Endothelial cell of umbilical vein (primary cell): ENCODE measurements at regions not wholly inside any gene's neighbourhood (a gene's known extent, or its start where the extent isn't known, plus 50 kb on each side); places are given as distances from the start of the nearest gene placed in this dataset.

Source experiments
- BruUV-seq: library from RNA; stranded (reverse); fragments of 400-500 nt; replicated peaks from 2 replicates; lab custom pipeline; 2021; lab: Mats Ljungman, UMichigan
- CTCF ChIA-PET: fragments of 300-600, 350-600 bp; sonication (Branson Sonifier 250); formaldehyde crosslinking; loops from one replicate; lab custom pipeline; 2021; ENCODE audit warnings: antibody characterized with exemption, inconsistent platforms; lab: Charles Lee
- POLR2A ChIA-PET: fragments of 300-600, 350-600 bp; sonication (Branson Sonifier 250); formaldehyde crosslinking; loops from one replicate; lab custom pipeline; 2021; ENCODE audit warnings: antibody characterized with exemption, inconsistent platforms; lab: Charles Lee
- DNase-seq: peaks from one replicate; pipeline ENCODE4 v3.0.0-alpha.2; 2011; ENCODE audit warnings: low read depth, low spot score
- FAIRE-seq: peaks from 2 replicates; lab custom pipeline; 2011; peaks lifted over from hg19 to GRCh38; lab: Jason Lieb, UNC
- H2AFZ ChIP-seq: 2 replicates; pipeline ENCODE4 v1.6.0; 2012; ENCODE audit warnings: low read depth, low read length, control low read depth, inconsistent platforms
- H3K27ac ChIP-seq: 2 replicates; pipeline ENCODE4 v1.5.1; 2011; ENCODE audit warnings: low read depth, mild to moderate bottlenecking, control low read depth, low read length, moderate library complexity; ENCODE audit not compliant: insufficient read depth
- H3K27me3 ChIP-seq, 2 experiments: 2 replicates each; pipeline versions ENCODE4 v1.6.0 to v1.6.1; 2011; ENCODE audit warnings: low read length in 2 of 2, mixed read lengths in 1 of 2; ENCODE audit not compliant: control insufficient read depth in 2 of 2, insufficient read depth in 2 of 2
- H3K36me3 ChIP-seq, 2 experiments: 2 replicates in 1 of 2; 3 replicates in 1 of 2; pipeline ENCODE4 v1.5.1; 2011; ENCODE audit warnings: low read length in 2 of 2, mild to moderate bottlenecking in 1 of 2, moderate library complexity in 1 of 2; ENCODE audit not compliant: control insufficient read depth in 2 of 2, insufficient read depth in 2 of 2; ENCODE audit errors: extremely low read depth in 1 of 2
- H3K4me1 ChIP-seq: 3 replicates; pipeline ENCODE4 v1.5.1; 2011; ENCODE audit warnings: mild to moderate bottlenecking, low read length; ENCODE audit not compliant: control insufficient read depth, insufficient read depth; ENCODE audit errors: extremely low read depth
- H3K4me2 ChIP-seq: 2 replicates; pipeline ENCODE4 v1.6.1; 2011; ENCODE audit warnings: low read length, control low read depth, mixed read lengths; ENCODE audit not compliant: insufficient read depth
- H3K4me3 ChIP-seq, 3 experiments: fragments of 200-600 bp in 1 of 3; sonication (generic), shearing (Covaris generic) in 1 of 3; replicated peaks in 1 of 3; 2 replicates each; pipeline ENCODE4 v1.5.1; 2011 to 2016; ENCODE audit warnings: control low read depth in 3 of 3, low read length in 3 of 3, mild to moderate bottlenecking in 2 of 3, inconsistent platforms in 1 of 3, low read depth in 1 of 3, moderate library complexity in 1 of 3; ENCODE audit not compliant: insufficient read depth in 1 of 3
- H3K79me2 ChIP-seq: 2 replicates; pipeline ENCODE4 v1.6.0; 2012; ENCODE audit warnings: low read length, inconsistent platforms; ENCODE audit not compliant: control insufficient read depth, insufficient read depth
- H3K9ac ChIP-seq: replicated peaks from 2 replicates; pipeline ENCODE3; 2011; ENCODE audit warnings: low read length, control low read depth; ENCODE audit not compliant: insufficient read depth; ENCODE audit errors: extremely low read depth
- H3K9me1 ChIP-seq: replicated peaks from 3 replicates; pipeline ENCODE4 v1.6.0; 2011; ENCODE audit warnings: mild to moderate bottlenecking, low read length; ENCODE audit not compliant: control insufficient read depth, insufficient read depth; ENCODE audit errors: extremely low read depth
- H3K9me3 ChIP-seq: replicated peaks from 2 replicates; pipeline ENCODE4 v1.5.1; 2012; ENCODE audit warnings: low read length, inconsistent platforms; ENCODE audit not compliant: control insufficient read depth, insufficient read depth
- H4K20me1 ChIP-seq: replicated peaks from 2 replicates; pipeline ENCODE3; 2011; ENCODE audit warnings: mild to moderate bottlenecking, low read length; ENCODE audit not compliant: control insufficient read depth, insufficient read depth; ENCODE audit errors: extremely low read depth
- CTCF ChIP-seq, 2 donors: IDR thresholded peaks; 1 replicate in 1 of 2; 2 replicates in 1 of 2; pipeline ENCODE4 v1.5.1; 2011; ENCODE audit warnings: low read length in 2 of 2, mild to moderate bottlenecking in 2 of 2, moderate library complexity in 2 of 2, control low read depth in 1 of 2, inconsistent platforms in 1 of 2, low read depth in 1 of 2; ENCODE audit not compliant: insufficient read depth in 1 of 2; ENCODE audit errors: extremely low read depth in 1 of 2
- EZH2 ChIP-seq: IDR thresholded peaks from 2 replicates; pipeline ENCODE4 v1.6.1; 2012; ENCODE audit warnings: borderline replicate concordance, low read depth, mild to moderate bottlenecking, moderate library complexity, low read length, inconsistent platforms; ENCODE audit not compliant: severe bottlenecking
- FOS ChIP-seq: IDR thresholded peaks from 2 replicates; pipeline ENCODE4 v1.6.1; 2011; ENCODE audit warnings: mild to moderate bottlenecking, low read length, moderate library complexity, borderline replicate concordance; ENCODE audit not compliant: insufficient read depth
- GATA2 ChIP-seq: IDR thresholded peaks from 2 replicates; pipeline ENCODE4 v1.7.0; 2011; ENCODE audit warnings: low read depth, mild to moderate bottlenecking, moderate library complexity, mixed read lengths, low read length; ENCODE audit not compliant: insufficient read length, insufficient read depth
- JUN ChIP-seq: IDR thresholded peaks from 2 replicates; pipeline ENCODE4 v1.6.1; 2011; ENCODE audit warnings: borderline replicate concordance, low read depth; ENCODE audit not compliant: insufficient read length, insufficient read depth
- MAX ChIP-seq: IDR thresholded peaks from 2 replicates; pipeline ENCODE4 v1.6.1; 2011; ENCODE audit not compliant: insufficient read depth, insufficient read length
- MYC ChIP-seq: IDR thresholded peaks from one replicate; pipeline ENCODE4 v1.6.1; 2011; ENCODE audit warnings: mild to moderate bottlenecking, low read depth, low read length
- POLR2A ChIP-seq: IDR thresholded peaks from 2 replicates; pipeline ENCODE4 v1.6.1; 2012; ENCODE audit warnings: low read depth, mild to moderate bottlenecking, control low read depth, low read length
- POLR2AphosphoS5 ChIP-seq: IDR thresholded peaks from 2 replicates; pipeline ENCODE4 v1.6.1; 2012; ENCODE audit warnings: low read depth, mild to moderate bottlenecking, control low read depth, low read length, moderate library complexity; ENCODE audit not compliant: insufficient read depth
- dilution Hi-C: fragments of 300-500 bp; cut with MboI; formaldehyde crosslinking; loops from one replicate; pipeline ENCODE4 v1.15.0; 2019; ENCODE audit warnings: low sequenced_read_pairs; ENCODE audit not compliant: extremely low pct_ligation_motif_present
- intact Hi-C: fragments of 100-400 bp; cut with micrococcal nuclease; formaldehyde crosslinking; loops from one replicate; pipeline ENCODE4 v1.10.0; 2022

- Histone ChIP-seq H3K79me2 (no peaks in the 10 kb centered on the region), H3K4me2 (no peak overlapping the region), H2AFZ (no peak overlapping the region), H3K9ac (no peak overlapping the region), H3K27ac (no peak overlapping the region), H3K27me3 (no peaks in the 10 kb centered on the region), H3K9me1 (no peaks in the 10 kb centered on the region), H3K36me3 (no peaks in the 10 kb centered on the region), H3K4me1 (no peaks in the 10 kb centered on the region), H3K4me3 (no peak overlapping the region), H4K20me1 (no peaks in the 10 kb centered on the region), H3K9me3 (no peaks in the 10 kb centered on the region)
- no peak for DNase-seq
- ChIA-PET POLR2A (no interaction called here), CTCF (no interaction called here)
- no peak for FAIRE-seq
- intact Hi-C loops, result no loop called here
- TF ChIP-seq GATA2, result no peak
- no peak for TF ChIP-seq MAX
- no peak for TF ChIP-seq POLR2A
- TF ChIP-seq EZH2, result no peak
- TF ChIP-seq MYC, result no peak
- TF ChIP-seq JUN, result no peak
- TF ChIP-seq FOS, result no peak
- no peak for TF ChIP-seq CTCF (IDR thresholded peaks at IDR 0.05; ENCODE audit: extremely low read depth in 1 of 2, insufficient read depth in 1 of 2, low read depth in 1 of 2, low read length in 2 of 2)
- no peak for TF ChIP-seq POLR2AphosphoS5
- BruUV-seq, result no TSS peak
- dilution Hi-C loops, result no loop called here
Measured at GRCh38 chr9:95605101-95605500, 88.3 kb upstream of the PTCH1 start.
